SK-N-SH treated with all-trans-retinoic acid at 6 μM for 48 hours (cell line): ENCODE measurements at regions not wholly inside any gene's neighbourhood (a gene's known extent, or its start where the extent isn't known, plus 50 kb on each side); places are given as distances from the start of the nearest gene placed in this dataset.
A peak's percentile ranks its signal among the peaks of the same experiment; 100 is the strongest.

Source experiments
- ATAC-seq: fragments of 200-7000 bp; cut with Tn5 transposase; 3 replicates; pipeline ENCODE4 v1.9.1; 2020; ENCODE audit warnings: mild to moderate bottlenecking, moderate library complexity
- ARNTL ChIP-seq: fragments of 450-650 bp; formaldehyde crosslinking; IDR thresholded peaks from 2 replicates; pipeline ENCODE4 v1.5.0; 2020; ENCODE audit warnings: low read depth, mild to moderate bottlenecking, moderate library complexity, borderline replicate concordance
- CREB5 ChIP-seq: fragments of 250-450 bp; sonication (Bioruptor Pico); IDR thresholded peaks from 2 replicates; pipeline ENCODE4 v1.5.1; 2020; ENCODE audit warnings: low read depth, mild to moderate bottlenecking, moderate library complexity
- CSDC2 ChIP-seq: fragments of 250-450 bp; sonication (Bioruptor Pico); IDR thresholded peaks from 2 replicates; pipeline ENCODE4 v1.5.0; 2020; ENCODE audit warnings: mild to moderate bottlenecking, moderate library complexity
- CSRNP3 ChIP-seq: fragments of 250-450 bp; sonication (Bioruptor Pico); IDR thresholded peaks from 2 replicates; pipeline ENCODE4 v1.5.1; 2021; ENCODE audit warnings: mild to moderate bottlenecking, moderate library complexity
- ESRRG ChIP-seq: fragments of 250-450 bp; sonication (Bioruptor Pico); IDR thresholded peaks from 2 replicates; pipeline ENCODE4 v1.6.1; 2021; ENCODE audit warnings: mild to moderate bottlenecking
- GLIS3 ChIP-seq: fragments of 250-450 bp; sonication (Bioruptor Pico); IDR thresholded peaks from 2 replicates; pipeline ENCODE4 v1.5.0; 2020; ENCODE audit warnings: mild to moderate bottlenecking, moderate library complexity
- ISL1 ChIP-seq: fragments of 250-450 bp; sonication (Bioruptor Pico); IDR thresholded peaks from 2 replicates; pipeline ENCODE4 v2.1.2; 2022; ENCODE audit warnings: mild to moderate bottlenecking, moderate library complexity
- PPARA ChIP-seq: fragments of 250-450 bp; sonication (Bioruptor Pico); IDR thresholded peaks from 2 replicates; pipeline ENCODE4 v1.5.0; 2020; ENCODE audit warnings: mild to moderate bottlenecking, borderline replicate concordance
- RARB ChIP-seq: fragments of 250-450 bp; sonication (Bioruptor Pico); IDR thresholded peaks from 2 replicates; pipeline ENCODE4 v1.8.0; 2021; ENCODE audit warnings: mild to moderate bottlenecking, moderate library complexity
- SNAI2 ChIP-seq: fragments of 250-450 bp; sonication (Bioruptor Pico); IDR thresholded peaks from 2 replicates; pipeline ENCODE4 v1.5.0; 2020; ENCODE audit warnings: mild to moderate bottlenecking, moderate library complexity
- TOX ChIP-seq: fragments of 250-450 bp; sonication (Bioruptor Pico); IDR thresholded peaks from 2 replicates; pipeline ENCODE4 v1.8.0; 2021; ENCODE audit warnings: mild to moderate bottlenecking, moderate library complexity, borderline replicate concordance
- ZC3H10 ChIP-seq: fragments of 250-450 bp; sonication (Bioruptor Pico); IDR thresholded peaks from 2 replicates; pipeline ENCODE4 v1.5.1; 2021; ENCODE audit warnings: mild to moderate bottlenecking, moderate library complexity
- ZFP3 ChIP-seq: fragments of 250-450 bp; sonication (Bioruptor Pico); IDR thresholded peaks from 2 replicates; pipeline ENCODE4 v1.5.0; 2020; ENCODE audit warnings: mild to moderate bottlenecking, moderate library complexity
- ZFP30 ChIP-seq: fragments of 450-650 bp; formaldehyde crosslinking; IDR thresholded peaks from 2 replicates; pipeline ENCODE4 v1.5.0; 2022; ENCODE audit warnings: mild to moderate bottlenecking, moderate library complexity
- ZNF565 ChIP-seq: fragments of 450-650 bp; formaldehyde crosslinking; conservative IDR thresholded peaks from 2 replicates; pipeline ENCODE4 v1.5.0; 2020; ENCODE audit warnings: low read depth, mild to moderate bottlenecking, moderate library complexity
- ZNF70 ChIP-seq: fragments of 450-650 bp; formaldehyde crosslinking; IDR thresholded peaks from 2 replicates; pipeline ENCODE4 v1.5.0; 2020; ENCODE audit warnings: mild to moderate bottlenecking, moderate library complexity
- TF ChIP-seq, protein P1 (sequence below): fragments of 250-450 bp; sonication (Bioruptor Pico); IDR thresholded peaks from 2 replicates; pipeline ENCODE4 v1.8.0; 2020; ENCODE audit warnings: mild to moderate bottlenecking, moderate library complexity, borderline replicate concordance
- TF ChIP-seq, protein P2 (sequence below): fragments of 250-450 bp; sonication (Bioruptor Pico); IDR thresholded peaks from 2 replicates; pipeline ENCODE4 v1.5.0; 2020; ENCODE audit warnings: mild to moderate bottlenecking, moderate library complexity

DNA sequence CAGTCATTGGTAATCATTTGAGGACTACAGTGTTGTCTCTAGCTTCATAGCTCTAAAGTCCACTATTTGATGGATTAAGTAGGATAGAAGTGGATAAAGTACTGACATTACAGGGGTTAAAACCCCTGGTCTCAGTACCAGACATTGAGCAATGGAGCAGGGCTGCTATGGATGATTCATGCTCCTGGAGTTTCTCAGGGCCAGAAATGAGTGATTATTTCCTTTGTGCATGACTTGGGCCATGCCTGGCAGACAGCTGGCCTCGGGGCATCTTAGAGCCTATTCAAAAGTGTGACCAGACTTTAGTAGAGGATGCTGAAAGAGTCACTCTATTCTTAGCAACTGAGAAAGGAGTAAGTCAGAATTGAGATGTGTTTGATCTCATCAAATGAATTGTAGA lies 350.7 kb upstream of the TLE4 start:
- ATAC-seq = peak; percentile 88
- TF ChIP-seq SNAI2 = no peak
- TF ChIP-seq ISL1 (CRISPR knock-in tag) = peak; percentile 43

DNA sequence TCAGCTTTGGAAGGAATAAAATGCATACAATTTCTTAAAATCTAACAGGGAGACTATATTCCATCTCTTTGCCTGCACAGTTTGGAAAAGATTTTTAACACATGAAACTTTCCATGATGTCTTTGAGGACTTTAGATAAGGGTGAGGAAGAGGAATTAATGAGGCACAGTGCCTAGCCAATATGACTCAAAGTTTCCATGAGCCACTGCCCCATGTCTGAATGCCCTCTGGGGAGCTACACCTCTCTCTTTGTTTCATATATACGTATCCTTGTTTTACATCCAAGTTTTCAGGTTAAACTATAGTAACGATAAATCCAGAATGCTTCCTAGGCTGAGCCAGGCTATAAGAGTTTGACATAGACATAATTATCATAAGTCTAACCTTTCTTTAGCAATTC lies 349.3 kb upstream of the TLE4 start:
- no peak for ATAC-seq
- no peak for TF ChIP-seq CSDC2 (CRISPR knock-in tag)
- no peak for TF ChIP-seq CSRNP3 (CRISPR knock-in tag)
- TF ChIP-seq ISL1 (CRISPR knock-in tag) = no peak
- TF ChIP-seq ARNTL = no peak
- no peak for TF ChIP-seq ZNF565 (CRISPR knock-in tag)

DNA sequence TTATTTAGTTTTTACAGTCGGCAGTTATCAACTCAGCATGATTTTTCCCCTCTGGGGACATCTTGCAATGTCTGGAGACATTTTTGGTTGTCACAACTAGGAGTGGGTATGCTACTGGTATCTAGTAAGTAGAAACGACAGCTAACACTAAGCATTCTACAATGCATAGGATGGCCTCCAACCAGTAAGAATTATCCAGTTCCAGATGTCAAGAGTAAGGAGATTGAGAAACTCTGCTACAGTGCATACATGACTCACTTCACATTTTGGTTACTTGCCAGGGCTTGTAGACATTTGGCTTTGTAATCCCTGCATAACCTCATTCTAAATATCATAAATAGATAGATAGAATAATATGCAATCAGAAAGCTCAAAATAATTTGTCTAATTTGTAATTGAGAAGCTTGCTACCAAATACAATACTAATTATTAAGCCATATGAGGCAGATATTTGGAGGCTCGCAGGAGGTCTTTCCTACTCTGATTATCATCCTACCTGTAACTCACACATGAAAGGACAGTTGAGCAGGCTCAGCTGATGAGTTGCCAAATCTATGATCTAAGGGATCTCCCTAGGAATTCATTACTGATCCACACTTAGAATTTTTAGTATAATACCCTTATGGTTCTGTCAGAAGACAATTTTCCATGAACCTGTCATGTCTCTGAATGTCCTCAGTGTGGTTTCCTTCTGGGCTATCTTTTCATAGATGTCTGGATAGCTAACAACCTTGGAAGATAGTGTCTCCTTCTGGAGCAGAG lies 346.9 kb upstream of the TLE4 start:
- TF ChIP-seq ISL1 (CRISPR knock-in tag) = no peak
- TF ChIP-seq GLIS3 (CRISPR knock-in tag) = no peak
- TF ChIP-seq CSDC2 (CRISPR knock-in tag) = no peak
- TF ChIP-seq, all 23 proteins: peak for 0
- peak; percentile 80 for ATAC-seq

DNA sequence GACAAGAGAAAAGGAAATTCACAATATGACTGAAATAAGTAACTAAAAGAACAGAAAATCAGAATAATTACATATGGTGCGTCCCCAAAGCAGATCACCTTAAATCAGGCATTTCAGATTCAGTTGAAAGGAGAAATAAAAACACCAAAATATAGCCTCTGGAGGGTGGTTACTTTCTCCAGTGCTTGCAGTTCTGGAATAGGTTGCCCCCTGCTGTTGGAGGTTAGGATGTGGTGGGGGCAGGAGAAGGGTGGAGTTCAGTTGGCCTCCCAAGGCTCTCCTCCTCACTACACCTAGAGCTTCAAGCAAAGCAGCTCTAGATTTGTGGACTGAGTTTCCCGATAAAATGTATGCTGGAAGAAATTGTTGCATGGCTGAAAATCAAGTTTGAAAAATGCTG lies 338.2 kb upstream of the TLE4 start:
- ATAC-seq = no peak
- TF ChIP-seq CSRNP3 (CRISPR knock-in tag) (no peak), ISL1 (CRISPR knock-in tag) (no peak), ZNF70 (CRISPR knock-in tag) (no peak), SNAI2 (no peak)
- TF ChIP-seq, protein P1, sequence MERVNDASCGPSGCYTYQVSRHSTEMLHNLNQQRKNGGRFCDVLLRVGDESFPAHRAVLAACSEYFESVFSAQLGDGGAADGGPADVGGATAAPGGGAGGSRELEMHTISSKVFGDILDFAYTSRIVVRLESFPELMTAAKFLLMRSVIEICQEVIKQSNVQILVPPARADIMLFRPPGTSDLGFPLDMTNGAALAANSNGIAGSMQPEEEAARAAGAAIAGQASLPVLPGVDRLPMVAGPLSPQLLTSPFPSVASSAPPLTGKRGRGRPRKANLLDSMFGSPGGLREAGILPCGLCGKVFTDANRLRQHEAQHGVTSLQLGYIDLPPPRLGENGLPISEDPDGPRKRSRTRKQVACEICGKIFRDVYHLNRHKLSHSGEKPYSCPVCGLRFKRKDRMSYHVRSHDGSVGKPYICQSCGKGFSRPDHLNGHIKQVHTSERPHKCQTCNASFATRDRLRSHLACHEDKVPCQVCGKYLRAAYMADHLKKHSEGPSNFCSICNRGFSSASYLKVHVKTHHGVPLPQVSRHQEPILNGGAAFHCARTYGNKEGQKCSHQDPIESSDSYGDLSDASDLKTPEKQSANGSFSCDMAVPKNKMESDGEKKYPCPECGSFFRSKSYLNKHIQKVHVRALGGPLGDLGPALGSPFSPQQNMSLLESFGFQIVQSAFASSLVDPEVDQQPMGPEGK (CRISPR knock-in tag) = no peak

DNA sequence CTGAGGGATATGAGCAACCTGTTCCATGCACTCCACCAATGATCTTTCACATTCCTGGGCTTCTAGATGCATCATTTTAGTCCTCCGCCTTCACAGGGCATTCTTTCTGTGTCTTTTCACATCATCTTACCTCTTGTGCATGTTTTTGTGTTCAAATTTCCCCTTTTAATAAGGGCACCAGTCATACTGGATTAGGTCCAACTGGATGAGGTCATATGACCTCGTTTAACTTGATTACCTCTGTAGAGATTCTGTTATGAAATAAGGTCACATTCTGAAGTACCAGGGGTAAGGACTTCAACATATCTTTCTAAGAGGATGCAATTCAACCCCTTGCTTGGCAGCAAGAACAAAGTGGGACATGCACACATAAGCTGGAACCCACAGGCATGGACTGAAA lies 335.3 kb upstream of the TLE4 start:
- no peak for ATAC-seq
- TF ChIP-seq, protein P1 (CRISPR knock-in tag) = no peak
- no peak for TF ChIP-seq ZNF565 (CRISPR knock-in tag)
- TF ChIP-seq, protein P2, sequence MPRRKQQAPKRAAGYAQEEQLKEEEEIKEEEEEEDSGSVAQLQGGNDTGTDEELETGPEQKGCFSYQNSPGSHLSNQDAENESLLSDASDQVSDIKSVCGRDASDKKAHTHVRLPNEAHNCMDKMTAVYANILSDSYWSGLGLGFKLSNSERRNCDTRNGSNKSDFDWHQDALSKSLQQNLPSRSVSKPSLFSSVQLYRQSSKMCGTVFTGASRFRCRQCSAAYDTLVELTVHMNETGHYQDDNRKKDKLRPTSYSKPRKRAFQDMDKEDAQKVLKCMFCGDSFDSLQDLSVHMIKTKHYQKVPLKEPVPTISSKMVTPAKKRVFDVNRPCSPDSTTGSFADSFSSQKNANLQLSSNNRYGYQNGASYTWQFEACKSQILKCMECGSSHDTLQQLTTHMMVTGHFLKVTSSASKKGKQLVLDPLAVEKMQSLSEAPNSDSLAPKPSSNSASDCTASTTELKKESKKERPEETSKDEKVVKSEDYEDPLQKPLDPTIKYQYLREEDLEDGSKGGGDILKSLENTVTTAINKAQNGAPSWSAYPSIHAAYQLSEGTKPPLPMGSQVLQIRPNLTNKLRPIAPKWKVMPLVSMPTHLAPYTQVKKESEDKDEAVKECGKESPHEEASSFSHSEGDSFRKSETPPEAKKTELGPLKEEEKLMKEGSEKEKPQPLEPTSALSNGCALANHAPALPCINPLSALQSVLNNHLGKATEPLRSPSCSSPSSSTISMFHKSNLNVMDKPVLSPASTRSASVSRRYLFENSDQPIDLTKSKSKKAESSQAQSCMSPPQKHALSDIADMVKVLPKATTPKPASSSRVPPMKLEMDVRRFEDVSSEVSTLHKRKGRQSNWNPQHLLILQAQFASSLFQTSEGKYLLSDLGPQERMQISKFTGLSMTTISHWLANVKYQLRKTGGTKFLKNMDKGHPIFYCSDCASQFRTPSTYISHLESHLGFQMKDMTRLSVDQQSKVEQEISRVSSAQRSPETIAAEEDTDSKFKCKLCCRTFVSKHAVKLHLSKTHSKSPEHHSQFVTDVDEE (CRISPR knock-in tag) = no peak
- no peak for TF ChIP-seq CSDC2 (CRISPR knock-in tag)
- TF ChIP-seq ZC3H10 = no peak
- TF ChIP-seq TOX = no peak
- no peak for TF ChIP-seq ISL1 (CRISPR knock-in tag)
- no peak for TF ChIP-seq SNAI2
- TF ChIP-seq ZFP30 (CRISPR knock-in tag) = no peak
- TF ChIP-seq ESRRG (CRISPR knock-in tag) = no peak
- no peak for TF ChIP-seq ZNF70 (CRISPR knock-in tag)
- no peak for TF ChIP-seq CSRNP3 (CRISPR knock-in tag)
- no peak for TF ChIP-seq ZFP3 (CRISPR knock-in tag)
- TF ChIP-seq GLIS3 (CRISPR knock-in tag) = no peak
- TF ChIP-seq PPARA (CRISPR knock-in tag) = no peak
- no peak for TF ChIP-seq RARB
- no peak for TF ChIP-seq CREB5 (CRISPR knock-in tag)
- TF ChIP-seq, all 23 proteins: peak for 0
